ENCODE measurements at regions not wholly inside any gene's neighbourhood (a gene's known extent, or its start where the extent isn't known, plus 50 kb on each side); places are given as distances from the start of the nearest gene placed in this dataset.

- TF ChIP-seq CTCF (IDR thresholded peaks at IDR 0.05) (no peak), POLR2A (IDR thresholded peaks at IDR 0.05) (no peak)
These were observed 55.7 kb upstream of the KIRREL1 start for GRCh38 chr1:157937744-157938143.
